Loucy (cell line): ENCODE measurements at regions not wholly inside any gene's neighbourhood (a gene's known extent, or its start where the extent isn't known, plus 50 kb on each side); places are given as distances from the start of the nearest gene placed in this dataset.

Experiments
- EZH2phosphoT487 ChIP-seq: fragments of 200-600 bp; IDR thresholded peaks from 2 replicates; pipeline ENCODE4 v1.6.1; 2018; ENCODE audit warnings: antibody characterized with exemption, mild to moderate bottlenecking, moderate library complexity, borderline replicate concordance
- TF ChIP-seq, protein P1 (sequence below): fragments of 200-600 bp; sonication (generic); conservative IDR thresholded peaks from 2 replicates; pipeline ENCODE4 v1.5.1; 2014; ENCODE audit warnings: mild to moderate bottlenecking, antibody characterized with exemption, low read length

DNA sequence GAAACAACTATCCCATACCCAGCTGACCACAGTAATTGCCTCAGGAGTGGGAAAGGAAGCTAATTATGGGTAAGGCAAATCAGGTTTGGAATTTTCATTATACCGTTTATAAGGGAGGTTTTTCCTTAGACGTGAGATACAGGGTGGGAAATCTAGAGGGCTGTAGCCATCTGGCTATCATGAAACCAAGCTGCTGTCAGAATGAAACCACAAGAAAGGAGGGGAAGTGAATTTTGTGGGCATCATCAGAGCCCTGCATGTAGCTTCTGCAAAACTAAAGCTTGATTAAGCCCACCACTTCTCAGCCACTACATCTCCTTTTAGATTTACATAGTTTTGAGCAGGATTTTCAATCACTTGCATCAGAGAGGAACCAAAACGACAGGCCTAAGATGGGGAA lies 893.5 kb downstream of the TUSC7 start:
- TF ChIP-seq, protein P1, sequence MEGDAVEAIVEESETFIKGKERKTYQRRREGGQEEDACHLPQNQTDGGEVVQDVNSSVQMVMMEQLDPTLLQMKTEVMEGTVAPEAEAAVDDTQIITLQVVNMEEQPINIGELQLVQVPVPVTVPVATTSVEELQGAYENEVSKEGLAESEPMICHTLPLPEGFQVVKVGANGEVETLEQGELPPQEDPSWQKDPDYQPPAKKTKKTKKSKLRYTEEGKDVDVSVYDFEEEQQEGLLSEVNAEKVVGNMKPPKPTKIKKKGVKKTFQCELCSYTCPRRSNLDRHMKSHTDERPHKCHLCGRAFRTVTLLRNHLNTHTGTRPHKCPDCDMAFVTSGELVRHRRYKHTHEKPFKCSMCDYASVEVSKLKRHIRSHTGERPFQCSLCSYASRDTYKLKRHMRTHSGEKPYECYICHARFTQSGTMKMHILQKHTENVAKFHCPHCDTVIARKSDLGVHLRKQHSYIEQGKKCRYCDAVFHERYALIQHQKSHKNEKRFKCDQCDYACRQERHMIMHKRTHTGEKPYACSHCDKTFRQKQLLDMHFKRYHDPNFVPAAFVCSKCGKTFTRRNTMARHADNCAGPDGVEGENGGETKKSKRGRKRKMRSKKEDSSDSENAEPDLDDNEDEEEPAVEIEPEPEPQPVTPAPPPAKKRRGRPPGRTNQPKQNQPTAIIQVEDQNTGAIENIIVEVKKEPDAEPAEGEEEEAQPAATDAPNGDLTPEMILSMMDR, result no peak
- TF ChIP-seq EZH2phosphoT487, result no peak
